Tibial nerve (tissue), 3 donors: ENCODE measurements at regions not wholly inside any gene's neighbourhood (a gene's known extent, or its start where the extent isn't known, plus 50 kb on each side); places are given as distances from the start of the nearest gene placed in this dataset.

Experiments used
- POLR2A ChIP-seq, 2 donors: fragments of 450-650 bp; IDR thresholded peaks; one replicate each; pipeline ENCODE4 v1.6.1; 2017; ENCODE audit warnings: antibody characterized with exemption in 2 of 2, mild to moderate bottlenecking in 2 of 2, moderate library complexity in 2 of 2
- TF ChIP-seq, protein P1 (sequence below), 5 experiments: fragments of 200-600 bp in 3 of 5; fragments of 450-650 bp in 2 of 5; sonication (generic) in 3 of 5; IDR thresholded peaks; one replicate each; pipeline ENCODE4 v1.5.1; 2016 to 2019; ENCODE audit warnings: antibody characterized with exemption in 5 of 5, mild to moderate bottlenecking in 3 of 5, moderate library complexity in 2 of 5

DNA sequence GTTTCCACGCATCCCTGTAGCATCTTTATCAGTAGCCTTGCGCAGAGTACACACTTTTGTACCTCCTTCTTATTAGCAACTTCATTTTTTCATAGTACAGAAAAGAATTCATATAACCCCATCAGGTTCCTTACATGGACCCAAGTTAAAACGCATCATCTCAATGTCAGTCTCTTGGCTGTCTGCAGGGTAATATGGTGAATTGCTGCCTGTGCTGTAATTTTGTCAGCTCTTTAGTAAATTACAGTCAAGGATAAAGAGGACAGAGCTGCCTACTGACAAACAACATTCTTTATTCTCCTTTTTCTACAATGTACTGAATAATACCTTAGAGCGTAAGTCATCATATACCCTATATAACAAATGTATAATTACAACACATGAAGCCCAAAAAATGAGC is 222.5 kb downstream of the MRPL39 start:
- TF ChIP-seq, protein P1, sequence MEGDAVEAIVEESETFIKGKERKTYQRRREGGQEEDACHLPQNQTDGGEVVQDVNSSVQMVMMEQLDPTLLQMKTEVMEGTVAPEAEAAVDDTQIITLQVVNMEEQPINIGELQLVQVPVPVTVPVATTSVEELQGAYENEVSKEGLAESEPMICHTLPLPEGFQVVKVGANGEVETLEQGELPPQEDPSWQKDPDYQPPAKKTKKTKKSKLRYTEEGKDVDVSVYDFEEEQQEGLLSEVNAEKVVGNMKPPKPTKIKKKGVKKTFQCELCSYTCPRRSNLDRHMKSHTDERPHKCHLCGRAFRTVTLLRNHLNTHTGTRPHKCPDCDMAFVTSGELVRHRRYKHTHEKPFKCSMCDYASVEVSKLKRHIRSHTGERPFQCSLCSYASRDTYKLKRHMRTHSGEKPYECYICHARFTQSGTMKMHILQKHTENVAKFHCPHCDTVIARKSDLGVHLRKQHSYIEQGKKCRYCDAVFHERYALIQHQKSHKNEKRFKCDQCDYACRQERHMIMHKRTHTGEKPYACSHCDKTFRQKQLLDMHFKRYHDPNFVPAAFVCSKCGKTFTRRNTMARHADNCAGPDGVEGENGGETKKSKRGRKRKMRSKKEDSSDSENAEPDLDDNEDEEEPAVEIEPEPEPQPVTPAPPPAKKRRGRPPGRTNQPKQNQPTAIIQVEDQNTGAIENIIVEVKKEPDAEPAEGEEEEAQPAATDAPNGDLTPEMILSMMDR (IDR thresholded peaks at IDR 0.05) = no peak
- TF ChIP-seq POLR2A (IDR thresholded peaks at IDR 0.05) = no peak
